GM18508 (cell line): ENCODE measurements at regions not wholly inside any gene's neighbourhood (a gene's known extent, or its start where the extent isn't known, plus 50 kb on each side); places are given as distances from the start of the nearest gene placed in this dataset.

Experiments
- ATAC-seq: cut with Tn5 transposase; IDR thresholded peaks from one replicate; pipeline ENCODE4 v1.9.1; 2021; ENCODE audit warnings: moderate number of reproducible peaks; ENCODE audit not compliant: insufficient read depth, unreplicated experiment

GRCh38 chr1:58430421-58431275 lies 115.9 kb downstream of the OMA1 start:
- no peak for ATAC-seq

GRCh38 chr1:58426918-58427317 lies 119.6 kb downstream of the OMA1 start:
- no peak for ATAC-seq

GRCh38 chr1:58422436-58422835 lies 124.1 kb downstream of the OMA1 start:
- no peak for ATAC-seq

- no peak for ATAC-seq
These were observed 128.0 kb downstream of the OMA1 start for GRCh38 chr1:58418283-58419228.

GRCh38 chr1:58412071-58412580 lies 134.4 kb downstream of the OMA1 start:
- ATAC-seq: no peak

- no peak for ATAC-seq
These were observed 136.6 kb downstream of the OMA1 start for GRCh38 chr1:58409890-58410289.

- ATAC-seq: no peak
These were observed 137.2 kb downstream of the OMA1 start for GRCh38 chr1:58409336-58409735.

GRCh38 chr1:58406301-58407071 lies 140.0 kb downstream of the OMA1 start:
- ATAC-seq: no peak

GRCh38 chr1:58405660-58406059 lies 140.9 kb downstream of the OMA1 start:
- no peak for ATAC-seq

GRCh38 chr1:58403894-58404293 lies 142.6 kb downstream of the OMA1 start:
- no peak for ATAC-seq

GRCh38 chr1:58402444-58402843 lies 144.1 kb downstream of the OMA1 start:
- ATAC-seq: no peak

- ATAC-seq: no peak
These were observed 144.5 kb downstream of the OMA1 start for GRCh38 chr1:58401991-58402390.

- no peak for ATAC-seq
These were observed 147.3 kb downstream of the OMA1 start for GRCh38 chr1:58399176-58399575.

GRCh38 chr1:58398714-58399113 lies 147.8 kb downstream of the OMA1 start:
- no peak for ATAC-seq

GRCh38 chr1:58397187-58397820 lies 149.2 kb downstream of the OMA1 start:
- no peak for ATAC-seq

- ATAC-seq: no peak
These were observed 150.4 kb downstream of the OMA1 start for GRCh38 chr1:58396150-58396549.

- no peak for ATAC-seq
These were observed 151.2 kb downstream of the OMA1 start for GRCh38 chr1:58395355-58395754.

- peak; percentile 82 for ATAC-seq
These were observed 154.4 kb downstream of the OMA1 start for GRCh38 chr1:58392083-58392482.

- ATAC-seq: no peak
These were observed 155.0 kb downstream of the OMA1 start for GRCh38 chr1:58391514-58391913.

- ATAC-seq: no peak
These were observed 155.5 kb downstream of the OMA1 start for GRCh38 chr1:58391056-58391455.
